ENCODE measurements at regions not wholly inside any gene's neighbourhood (a gene's known extent, or its start where the extent isn't known, plus 50 kb on each side); places are given as distances from the start of the nearest gene placed in this dataset.

DNA sequence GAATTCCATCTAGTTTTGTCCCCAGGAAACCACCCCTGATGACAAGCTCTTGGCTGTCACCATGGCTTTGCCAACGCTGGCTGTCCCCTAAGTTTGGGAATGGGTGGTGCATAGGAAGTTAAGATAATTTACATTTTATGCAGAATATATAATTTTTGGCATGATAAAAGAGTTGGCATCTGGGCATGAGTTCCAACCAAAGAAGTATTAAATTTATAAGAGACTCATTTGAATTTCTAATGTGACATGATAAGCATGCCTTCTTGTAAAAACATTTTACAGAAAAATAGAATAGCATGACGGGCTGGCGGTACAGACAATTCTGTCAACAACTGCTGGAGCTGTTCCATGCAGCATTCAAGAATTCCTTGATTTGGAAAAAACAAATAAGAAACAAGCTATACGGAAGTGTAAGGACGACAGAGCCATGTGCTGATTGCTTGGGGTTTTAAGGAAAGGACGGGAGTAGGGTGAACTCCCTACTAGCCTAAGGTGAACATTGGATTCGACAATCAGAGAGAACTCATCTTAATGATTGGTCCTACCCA lies 106.8 kb upstream of the C1orf21 start:
- DNase-seq (ENCODE audit: low read depth), result no peak

- DNase-seq (ENCODE audit: low read depth), result no peak
These were observed 102.8 kb upstream of the C1orf21 start for GRCh38 chr1:184283999-184284398.

DNA sequence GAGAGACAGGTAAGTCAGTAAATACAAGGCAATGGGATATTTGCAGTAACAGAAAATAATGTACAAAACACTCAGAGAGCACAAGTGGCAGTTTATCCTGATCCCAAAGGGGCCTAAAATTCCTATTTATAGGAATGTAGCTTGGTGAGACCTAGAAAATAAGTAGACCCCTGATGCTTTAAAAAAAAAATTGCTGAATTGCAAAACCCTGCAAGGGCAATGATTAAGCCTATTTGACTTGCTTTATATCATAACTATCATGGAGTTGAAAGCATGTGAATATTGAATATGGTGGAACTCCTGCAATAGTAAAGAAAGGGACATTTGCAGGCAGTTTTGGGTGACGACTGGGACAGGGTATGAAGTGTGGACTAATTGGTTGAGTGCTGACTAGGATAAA lies 101.9 kb upstream of the C1orf21 start:
- DNase-seq (ENCODE audit: low read depth), result no peak

GRCh38 chr1:184285401-184286087 lies 101.3 kb upstream of the C1orf21 start:
- no peak for DNase-seq (ENCODE audit: low read depth)

GRCh38 chr1:184287001-184287400 lies 99.8 kb upstream of the C1orf21 start:
- DNase-seq (ENCODE audit: low read depth), result no peak

GRCh38 chr1:184289825-184290550 lies 96.8 kb upstream of the C1orf21 start:
- no peak for DNase-seq (ENCODE audit: low read depth)

DNA sequence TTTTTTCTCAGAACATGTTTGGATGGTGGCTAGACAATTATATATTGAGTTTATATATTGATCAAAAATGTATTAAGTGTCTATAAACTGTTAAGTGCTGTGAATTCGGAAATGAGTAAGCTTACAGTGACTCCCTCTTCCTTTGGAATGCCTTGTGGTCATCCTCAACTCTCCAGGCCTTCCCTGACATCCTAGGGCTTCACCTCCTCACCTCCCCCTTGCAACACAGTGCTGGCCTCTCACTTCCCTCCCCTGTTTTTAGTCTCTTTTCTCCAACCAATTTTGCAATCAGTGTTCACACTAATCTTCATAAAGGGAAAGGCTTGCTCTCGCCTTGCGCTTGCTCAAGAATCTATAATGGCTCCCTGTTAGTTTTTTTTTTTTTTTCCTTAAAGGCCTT lies 95.1 kb upstream of the C1orf21 start:
- no peak for DNase-seq (ENCODE audit: low read depth)

DNA sequence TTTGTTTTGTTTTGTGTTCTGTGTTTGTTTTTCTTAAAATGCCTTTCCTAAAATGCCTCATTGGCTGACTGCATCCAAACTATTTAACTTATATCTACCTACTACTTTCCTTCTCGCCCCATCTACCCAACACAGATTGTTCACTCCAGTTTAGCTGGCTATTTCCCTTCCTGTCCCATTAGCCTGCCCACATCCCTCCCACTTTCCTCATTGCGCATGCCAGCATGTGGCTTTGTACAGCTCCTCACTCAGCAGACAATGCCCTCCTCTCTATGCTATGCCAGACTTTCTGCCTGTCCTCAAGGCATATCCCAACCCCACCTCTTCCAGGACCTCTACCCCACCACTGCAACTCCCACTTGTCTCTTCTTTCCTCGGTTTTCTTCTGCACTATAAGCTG lies 94.7 kb upstream of the C1orf21 start:
- no peak for DNase-seq (ENCODE audit: low read depth)

- no peak for DNase-seq (ENCODE audit: low read depth)
These were observed 92.7 kb upstream of the C1orf21 start for GRCh38 chr1:184294101-184294500.

GRCh38 chr1:184296466-184297243 lies 90.2 kb upstream of the C1orf21 start:
- no peak for DNase-seq (ENCODE audit: low read depth)

DNA sequence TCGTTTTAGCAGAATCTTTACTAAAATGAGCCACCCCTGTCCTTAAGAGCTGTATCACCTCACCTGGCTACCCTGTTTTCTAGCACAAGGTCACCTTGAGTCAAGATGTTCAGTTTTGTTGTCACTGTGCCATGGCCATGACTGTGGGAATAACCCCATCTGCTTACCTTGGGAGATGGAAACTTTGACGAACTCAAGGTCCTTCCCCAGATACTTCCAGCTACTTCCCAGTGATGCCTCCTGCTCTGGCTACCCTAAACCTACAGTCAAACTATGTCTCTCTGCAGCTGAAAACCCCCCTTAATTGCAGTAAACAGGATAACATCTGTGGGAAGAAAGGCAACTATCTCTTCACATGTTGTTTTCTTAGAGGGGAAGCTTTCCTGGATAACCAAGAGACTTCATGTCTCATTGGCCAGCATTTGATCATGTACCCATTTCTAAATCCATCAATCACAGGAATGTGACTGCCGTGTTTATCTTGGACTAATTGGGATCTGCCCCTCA lies 89.5 kb upstream of the C1orf21 start:
- DNase-seq (ENCODE audit: low read depth), result no peak

GRCh38 chr1:184298440-184299405 lies 88.1 kb upstream of the C1orf21 start:
- no peak for DNase-seq (ENCODE audit: low read depth)

GRCh38 chr1:184299406-184299790 lies 87.4 kb upstream of the C1orf21 start:
- no peak for DNase-seq (ENCODE audit: low read depth)

- DNase-seq (ENCODE audit: low read depth), result no peak
These were observed 87.0 kb upstream of the C1orf21 start for GRCh38 chr1:184299796-184300195.

- no peak for DNase-seq (ENCODE audit: low read depth)
These were observed 86.4 kb upstream of the C1orf21 start for GRCh38 chr1:184300446-184300845.

- no peak for DNase-seq (ENCODE audit: low read depth)
These were observed 85.6 kb upstream of the C1orf21 start for GRCh38 chr1:184301227-184301626.

- DNase-seq (ENCODE audit: low read depth), result no peak
These were observed 84.5 kb upstream of the C1orf21 start for GRCh38 chr1:184302346-184302745.

GRCh38 chr1:184310157-184310819 lies 76.5 kb upstream of the C1orf21 start:
- DNase-seq (ENCODE audit: low read depth), result no peak

DNA sequence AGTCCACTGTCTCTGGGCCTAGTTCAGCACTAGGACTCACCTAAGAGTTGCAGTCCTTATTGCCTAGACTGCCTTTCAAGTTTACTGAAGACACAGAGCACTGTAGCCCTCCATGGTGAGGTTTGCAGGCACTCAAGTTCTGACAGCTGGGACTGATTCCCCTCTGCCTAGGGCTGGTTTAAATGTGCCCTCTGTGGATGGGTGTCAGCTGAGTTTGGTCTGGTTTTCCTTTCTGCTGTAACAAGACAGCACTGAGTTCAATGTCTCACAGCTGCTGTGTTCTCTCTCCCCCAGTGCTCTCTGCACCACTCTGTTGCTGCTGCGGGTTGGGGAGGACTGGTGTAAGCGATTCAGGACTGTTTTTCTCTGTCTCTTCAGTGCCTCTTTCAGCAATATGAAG lies 75.2 kb upstream of the C1orf21 start:
- DNase-seq (ENCODE audit: low read depth), result no peak

GRCh38 chr1:184315254-184315653 lies 71.6 kb upstream of the C1orf21 start:
- DNase-seq (ENCODE audit: low read depth), result no peak

DNA sequence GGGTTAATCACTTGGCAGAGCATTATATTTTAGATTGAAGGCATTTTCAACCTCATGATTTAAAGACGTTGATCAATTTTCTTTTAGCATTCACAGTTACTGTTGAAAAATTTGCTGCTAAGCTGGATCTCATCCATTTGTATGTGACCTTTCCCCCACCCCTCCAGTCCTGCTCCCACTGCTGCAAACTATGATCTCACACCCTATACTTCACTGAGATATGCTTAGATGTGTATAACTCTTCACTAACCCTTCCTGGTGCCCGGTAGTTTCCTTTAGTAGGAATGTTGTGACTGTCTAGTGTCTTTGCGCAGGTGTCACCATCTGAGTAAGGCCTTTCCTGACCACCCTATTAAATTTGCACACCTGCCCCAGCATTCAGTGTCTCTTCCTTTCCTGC lies 67.0 kb upstream of the C1orf21 start:
- DNase-seq (ENCODE audit: low read depth), result no peak

All from stimulated activated CD8-positive, alpha-beta memory T cell treated with anti-CD3 and anti-CD28 coated beads, Interleukin-15, amount 100 ng/mL, for 1 hour (primary cell).